NCI-H1694 (cell line): ENCODE measurements at regions not wholly inside any gene's neighbourhood (a gene's known extent, or its start where the extent isn't known, plus 50 kb on each side); places are given as distances from the start of the nearest gene placed in this dataset.

Source experiments
- DNase-seq: peaks from one replicate; lab custom pipeline; 2025; lab: John Stamatoyannopoulos, UW

- DNase-seq, result no peak
These were observed 1038.6 kb downstream of the CBLN2 start for GRCh38 chr18:71505526-71505925.

- DNase-seq, result no peak
These were observed 1040.9 kb downstream of the CBLN2 start for GRCh38 chr18:71503222-71503621.

- no peak for DNase-seq
These were observed 1058.5 kb downstream of the CBLN2 start for GRCh38 chr18:71485611-71486010.

GRCh38 chr18:71471963-71472725 is 1072.0 kb downstream of the CBLN2 start:
- DNase-seq, result no peak

GRCh38 chr18:71456206-71456605 is 1087.9 kb downstream of the CBLN2 start:
- DNase-seq, result no peak

- no peak for DNase-seq
These were observed 1093.9 kb downstream of the CBLN2 start for GRCh38 chr18:71450257-71450656.

GRCh38 chr18:71443706-71444480 is 1100.2 kb downstream of the CBLN2 start:
- no peak for DNase-seq

GRCh38 chr18:71442731-71443141 is 1101.4 kb downstream of the CBLN2 start:
- DNase-seq, result no peak

- DNase-seq, result no peak
These were observed 1103.0 kb downstream of the CBLN2 start for GRCh38 chr18:71441156-71441555.

GRCh38 chr18:71437511-71437910 is 1106.6 kb downstream of the CBLN2 start:
- no peak for DNase-seq

- DNase-seq, result no peak
These were observed 1110.8 kb downstream of the CBLN2 start for GRCh38 chr18:71433373-71433772.

- no peak for DNase-seq
These were observed 1112.5 kb downstream of the CBLN2 start for GRCh38 chr18:71431689-71432088.

GRCh38 chr18:71431171-71431570 is 1113.0 kb downstream of the CBLN2 start:
- DNase-seq, result no peak

GRCh38 chr18:71426441-71426840 is 1117.7 kb downstream of the CBLN2 start:
- no peak for DNase-seq

- DNase-seq, result no peak
These were observed 1116.4 kb downstream of the SOCS6 start for GRCh38 chr18:71405169-71405809.

- DNase-seq, result no peak
These were observed 1114.7 kb downstream of the SOCS6 start for GRCh38 chr18:71403501-71403900.

- peak; percentile 1 for DNase-seq
These were observed 1109.7 kb downstream of the SOCS6 start for GRCh38 chr18:71398531-71398930.

GRCh38 chr18:71388148-71388547 is 1099.3 kb downstream of the SOCS6 start:
- DNase-seq, result no peak

GRCh38 chr18:71374294-71375000 is 1085.6 kb downstream of the SOCS6 start:
- DNase-seq, result no peak

- DNase-seq, result no peak
These were observed 1083.2 kb downstream of the SOCS6 start for GRCh38 chr18:71371951-71372605.

- DNase-seq, result no peak
These were observed 1082.0 kb downstream of the SOCS6 start for GRCh38 chr18:71370671-71371445.
